ENCODE measurements at regions not wholly inside any gene's neighbourhood (a gene's known extent, or its start where the extent isn't known, plus 50 kb on each side); places are given as distances from the start of the nearest gene placed in this dataset.

- H3K4me3 ChIP-seq, result no peak overlapping the region
- WGBS, 4 donors, result 71 to 81% (median 79%) methylated on average over 6 of the region's 6 CpGs
- TF ChIP-seq CTCF (IDR thresholded peaks at IDR 0.05) (no peak), POLR2A (IDR thresholded peaks at IDR 0.05) (no peak)
Measured at GRCh38 chr13:106287351-106287750, 248.1 kb downstream of the EFNB2 start.

DNA sequence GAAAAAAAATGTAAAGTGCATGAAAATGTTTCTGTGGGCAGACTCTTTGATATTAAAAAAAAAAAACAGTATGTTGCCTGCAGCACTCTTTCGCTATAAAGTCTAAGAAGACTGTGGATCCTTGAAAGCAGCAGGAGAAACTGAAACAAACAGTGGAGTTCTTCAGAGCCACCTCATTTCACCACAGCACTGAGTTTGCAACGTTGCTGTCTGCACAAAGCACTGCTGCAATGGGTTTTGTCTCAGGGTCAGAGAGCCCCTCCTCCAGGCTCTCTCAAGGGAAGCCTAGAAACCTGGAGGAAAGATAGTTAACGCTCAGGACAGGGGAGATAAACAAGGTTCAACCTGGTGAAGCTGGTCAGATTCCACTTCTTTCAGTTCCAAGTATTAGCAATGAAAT, 248.7 kb downstream of the EFNB2 start:
- TF ChIP-seq POLR2A (IDR thresholded peaks at IDR 0.05), result no peak
- no peak for TF ChIP-seq CTCF (IDR thresholded peaks at IDR 0.05)
- no peak overlapping the region for H3K4me3 ChIP-seq
- H3K27me3 ChIP-seq, result no peaks in the 10 kb centered on the region
- WGBS, 4 donors, result 44 to 47% (median 45%) methylated on average over 3 of the region's 3 CpGs
- no peaks in the 10 kb centered on the region for H3K4me1 ChIP-seq (replicated peaks in 1 of 2)
- intact Hi-C loops (cut with DNase I), result no loop called here
- DNase-seq, result no peak
- no peaks in the 10 kb centered on the region for H3K36me3 ChIP-seq (replicated peaks in 1 of 2)
- H3K27ac ChIP-seq, result no peak overlapping the region
- no peaks in the 10 kb centered on the region for H3K9me3 ChIP-seq (replicated peaks in 1 of 3)

More at GRCh38 chr13:106287351-106287750, 248.1 kb downstream of the EFNB2 start:
- Histone ChIP-seq H3K27me3 (no peaks in the 10 kb centered on the region), H3K27ac (no peak overlapping the region), H3K9me3 (replicated peaks in 1 of 3) (no peaks in the 10 kb centered on the region), H3K4me1 (replicated peaks in 1 of 2) (no peaks in the 10 kb centered on the region), H3K36me3 (replicated peaks in 1 of 2) (no peaks in the 10 kb centered on the region)
- DNase-seq, result no peak
- intact Hi-C loops (cut with DNase I), result no loop called here

- Histone ChIP-seq H3K27me3 (no peaks in the 10 kb centered on the region), H3K36me3 (replicated peaks in 1 of 2) (no peaks in the 10 kb centered on the region), H3K4me3 (no peak overlapping the region), H3K9me3 (replicated peaks in 1 of 3) (no peaks in the 10 kb centered on the region), H3K4me1 (replicated peaks in 1 of 2) (no peaks in the 10 kb centered on the region), H3K27ac (no peak overlapping the region)
- intact Hi-C loops (cut with DNase I), result no loop called here
- DNase-seq, result no peak
- WGBS, 4 donors, result 80 to 90% (median 83%) methylated on average over 2 of the region's 2 CpGs
- TF ChIP-seq POLR2A (IDR thresholded peaks at IDR 0.05) (no peak), CTCF (IDR thresholded peaks at IDR 0.05) (no peak)
Measured at GRCh38 chr13:106284358-106284757, 251.1 kb downstream of the EFNB2 start.

- H3K36me3 ChIP-seq (replicated peaks in 1 of 2), result no peaks in the 10 kb centered on the region
- no peaks in the 10 kb centered on the region for H3K27me3 ChIP-seq
- intact Hi-C loops (cut with DNase I), result no loop called here
- no peak for DNase-seq
- WGBS, 4 donors, result 79 to 93% (median 84%) methylated on average over 9 of the region's 9 CpGs
- no peaks in the 10 kb centered on the region for H3K9me3 ChIP-seq (replicated peaks in 1 of 3)
- H3K4me3 ChIP-seq, result no peak overlapping the region
- no peak for TF ChIP-seq CTCF (IDR thresholded peaks at IDR 0.05)
- no peak for TF ChIP-seq POLR2A (IDR thresholded peaks at IDR 0.05)
- no peaks in the 10 kb centered on the region for H3K4me1 ChIP-seq (replicated peaks in 1 of 2)
- no peak overlapping the region for H3K27ac ChIP-seq
Measured at GRCh38 chr13:106281426-106281825, 254.0 kb downstream of the EFNB2 start.
